Stimulated activated CD8-positive, alpha-beta memory T cell treated with anti-CD3 and anti-CD28 coated beads, Interleukin-4, amount 100 ng/mL, for 4 hours (primary cell): ENCODE measurements at regions not wholly inside any gene's neighbourhood (a gene's known extent, or its start where the extent isn't known, plus 50 kb on each side); places are given as distances from the start of the nearest gene placed in this dataset.

Experiments used
- DNase-seq, 2 donors: peaks; one replicate each; pipeline ENCODE4 v3.0.0-alpha.2; 2020; ENCODE audit warnings: low read depth in 2 of 2, low spot score in 1 of 2

DNA sequence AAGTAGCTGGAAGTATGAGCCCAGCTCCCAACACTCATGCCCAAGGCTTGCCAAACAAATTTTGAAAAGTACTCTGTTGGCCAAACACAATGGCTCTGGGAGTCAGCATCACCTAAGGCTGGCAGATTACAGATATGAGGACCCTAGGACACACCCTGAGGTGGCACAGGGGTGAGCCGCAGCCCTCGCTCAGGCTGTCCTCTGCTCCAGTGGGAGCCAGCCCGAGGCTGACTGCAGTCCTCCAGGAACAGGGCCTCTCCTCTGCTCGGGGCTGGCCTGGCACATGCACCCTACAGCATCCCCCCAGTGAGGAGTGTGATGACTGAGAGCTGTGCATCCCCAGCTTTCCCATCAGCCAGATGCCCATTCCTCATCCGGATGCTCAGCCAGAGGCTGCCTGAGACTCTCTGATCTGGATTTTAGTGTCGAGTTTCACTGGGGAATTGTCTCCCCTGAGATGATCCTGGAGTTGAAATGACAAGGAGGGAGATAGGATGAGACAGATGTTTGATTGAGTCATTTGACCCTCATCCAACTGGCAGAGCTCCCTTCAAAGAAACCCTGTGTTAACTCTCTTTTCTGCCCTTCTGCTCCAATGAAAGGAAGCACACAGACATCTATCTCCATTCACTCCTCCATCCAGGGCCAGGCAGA, 269.3 kb upstream of the NCKAP5 start:
- no peak for DNase-seq

DNA sequence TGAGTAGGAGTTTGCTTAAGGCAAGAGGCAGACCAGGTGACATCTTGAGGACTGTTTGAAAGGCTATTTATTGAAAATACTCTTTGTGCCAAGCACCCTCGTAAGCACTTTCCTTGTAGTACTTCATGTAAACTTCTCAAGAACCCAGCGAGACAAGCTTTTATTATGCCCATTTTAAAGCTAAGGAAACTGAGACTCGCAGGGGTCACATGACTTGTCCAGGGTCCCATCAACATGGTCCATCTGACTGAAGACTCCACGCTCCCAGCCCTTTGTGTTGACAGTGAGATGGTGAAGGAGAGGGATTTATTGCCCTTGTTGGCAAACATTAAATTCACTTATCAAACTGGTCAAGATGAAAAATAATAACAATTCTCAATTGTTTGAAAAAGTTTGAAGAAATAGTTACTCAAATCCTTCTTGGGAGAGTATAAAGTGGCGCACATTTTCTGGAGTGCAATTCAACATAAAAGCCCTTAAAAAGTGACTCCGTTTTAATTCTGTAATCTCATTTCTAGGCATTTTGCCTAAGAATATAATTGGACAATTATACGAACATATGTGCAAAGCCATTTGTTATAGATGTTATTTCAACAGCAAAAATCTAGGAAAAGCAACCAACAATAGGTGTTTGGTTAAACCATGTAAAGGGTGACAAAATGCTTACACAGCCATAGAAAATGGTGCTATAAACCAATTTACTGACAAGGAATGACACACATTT, 270.5 kb upstream of the NCKAP5 start:
- DNase-seq, result no peak

DNA sequence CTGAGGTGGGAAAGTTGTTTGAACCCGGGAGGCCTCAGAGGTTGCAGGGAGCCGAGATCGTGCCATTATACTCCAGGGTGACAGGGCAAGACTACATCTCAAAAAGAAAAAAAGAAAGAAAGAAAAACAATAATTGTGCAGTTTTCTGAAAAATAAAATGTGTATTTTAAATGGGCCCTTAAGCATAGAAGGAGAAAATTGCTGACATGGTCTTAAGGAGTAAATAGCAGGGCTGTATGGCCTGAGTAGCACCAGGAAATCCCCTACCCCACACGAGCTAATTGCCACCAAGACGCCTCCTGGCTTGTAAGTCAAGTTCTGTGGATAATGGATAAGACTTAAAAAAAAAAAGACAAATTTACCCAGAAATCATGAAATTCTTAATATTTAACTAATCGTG, 271.4 kb upstream of the NCKAP5 start:
- no peak for DNase-seq

DNA sequence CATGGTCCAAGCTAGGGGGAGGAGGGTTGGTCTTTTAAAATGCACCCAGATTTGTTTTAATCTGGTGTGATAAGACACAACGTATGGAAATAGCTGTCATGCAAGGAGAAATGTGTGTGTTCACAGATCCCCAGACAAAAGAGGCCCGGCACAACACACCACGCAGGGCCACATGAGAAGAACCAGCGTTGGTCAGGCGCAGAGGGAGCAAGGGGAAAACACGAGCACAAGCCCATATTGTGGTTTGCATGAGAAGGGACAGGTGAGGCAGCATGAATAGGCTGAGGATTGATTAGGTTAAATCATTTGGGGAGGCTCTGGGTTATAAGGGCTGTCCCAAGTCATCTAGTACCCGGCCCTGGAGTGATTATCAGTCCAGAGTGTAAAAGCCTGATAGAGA, 272.5 kb upstream of the NCKAP5 start:
- DNase-seq, result no peak

DNA sequence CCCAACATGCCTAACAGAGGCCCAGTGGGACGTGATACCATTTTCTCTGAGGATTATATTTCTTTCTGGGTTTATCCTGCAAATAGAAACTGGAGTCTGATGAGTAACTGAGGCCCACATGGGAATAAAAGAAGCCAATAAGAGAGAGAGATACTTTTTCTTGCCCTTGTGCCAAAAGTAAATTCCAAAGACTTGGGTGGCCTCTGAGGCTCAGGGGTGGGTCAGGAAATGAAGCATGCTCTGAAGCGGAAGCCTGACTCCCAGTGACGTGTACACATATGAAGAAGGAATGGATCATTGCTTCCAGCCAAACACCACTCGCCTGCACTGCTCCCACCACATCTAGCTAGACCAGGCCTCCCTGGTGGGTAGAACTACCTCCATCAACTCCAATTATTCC, 273.6 kb upstream of the NCKAP5 start:
- DNase-seq, result no peak

DNA sequence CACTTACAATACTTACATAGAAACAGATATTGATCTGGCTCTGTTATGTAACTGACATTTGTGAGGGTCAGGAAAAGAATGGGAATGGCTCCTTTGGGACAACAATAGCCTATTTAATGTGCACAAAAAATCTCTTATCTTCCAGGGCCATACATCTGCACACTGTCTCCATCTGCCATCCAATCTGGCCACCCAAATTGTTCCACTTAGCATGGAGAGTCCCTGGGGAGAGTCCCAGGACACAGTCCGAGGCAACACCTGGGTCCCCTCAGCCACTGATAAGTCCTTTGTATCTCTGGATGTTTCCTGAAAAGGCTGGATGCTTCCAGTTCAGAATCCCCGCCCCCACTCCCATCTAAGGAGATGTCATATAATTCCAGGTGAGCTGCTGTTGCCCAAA, 274.2 kb upstream of the NCKAP5 start:
- no peak for DNase-seq

DNA sequence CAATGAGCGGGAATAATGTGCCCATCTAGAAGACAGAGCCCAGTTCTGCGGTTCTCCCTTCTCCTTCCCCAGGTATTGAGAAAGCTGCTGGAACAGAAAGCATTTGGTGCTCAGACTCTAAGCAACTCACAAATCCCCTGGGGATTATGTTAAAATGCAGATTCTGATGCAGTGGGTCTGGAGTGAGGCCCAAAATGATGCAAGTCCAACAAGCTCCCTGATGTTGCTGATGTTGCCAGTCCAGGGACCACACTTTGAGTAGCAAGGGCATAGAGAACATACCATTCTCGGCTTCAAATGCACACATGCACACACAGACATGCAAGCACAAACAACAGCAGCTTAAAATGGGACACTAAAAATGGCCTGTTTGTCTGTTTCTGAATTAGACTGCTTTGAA, 274.8 kb upstream of the NCKAP5 start:
- no peak for DNase-seq

DNA sequence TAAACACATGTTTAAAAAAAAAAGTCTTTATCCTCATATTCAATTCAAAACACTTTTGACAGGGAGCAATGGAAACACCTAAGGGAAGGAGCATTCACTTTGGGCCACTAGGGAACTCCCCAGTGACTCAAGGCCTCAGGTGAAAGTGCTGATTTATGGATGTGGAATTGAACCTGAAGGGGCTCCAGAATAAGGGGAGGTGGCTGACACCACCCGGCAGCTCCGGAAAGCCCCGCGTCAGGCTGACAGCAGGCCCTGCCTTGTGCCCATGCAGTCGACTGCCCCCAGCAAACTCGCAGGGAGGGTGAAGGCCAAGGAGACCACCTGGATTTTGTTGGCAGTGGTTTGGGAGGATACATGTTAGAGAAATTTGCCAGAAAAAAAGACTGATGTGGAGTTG, 275.3 kb upstream of the NCKAP5 start:
- no peak for DNase-seq

DNA sequence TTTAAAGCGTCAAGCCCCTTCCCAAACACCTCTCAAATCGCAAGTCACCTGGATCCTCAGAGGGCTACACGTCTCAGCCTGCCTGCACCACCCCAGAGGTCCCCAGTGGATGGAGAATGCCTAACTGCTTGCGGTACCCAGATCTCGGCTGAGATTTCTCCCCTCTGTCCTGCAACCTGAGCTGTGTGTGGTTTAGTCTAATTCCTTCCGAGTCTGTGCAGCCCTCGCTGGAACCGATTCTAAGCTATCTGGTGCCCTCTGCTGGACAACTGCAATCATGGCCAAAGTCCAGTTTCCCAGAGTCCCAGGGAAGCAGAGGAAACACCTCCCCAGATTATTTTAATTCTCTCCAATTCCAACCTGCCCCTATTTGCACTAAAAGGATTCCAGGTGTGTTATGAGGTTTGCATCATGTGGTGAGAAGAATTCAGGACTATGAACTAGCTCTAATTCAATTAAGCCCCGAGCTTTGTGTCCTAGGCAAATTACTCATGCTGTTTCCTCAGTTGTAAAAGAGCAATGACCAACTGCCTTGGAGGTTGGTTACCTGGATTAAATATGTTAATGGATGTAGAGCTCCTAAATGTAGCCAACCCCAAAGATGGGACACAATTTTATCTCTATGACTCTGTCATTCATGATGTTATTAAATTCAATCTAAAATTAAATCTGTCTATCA, 276.1 kb upstream of the NCKAP5 start:
- peak; percentile 1 to 18 for DNase-seq

DNA sequence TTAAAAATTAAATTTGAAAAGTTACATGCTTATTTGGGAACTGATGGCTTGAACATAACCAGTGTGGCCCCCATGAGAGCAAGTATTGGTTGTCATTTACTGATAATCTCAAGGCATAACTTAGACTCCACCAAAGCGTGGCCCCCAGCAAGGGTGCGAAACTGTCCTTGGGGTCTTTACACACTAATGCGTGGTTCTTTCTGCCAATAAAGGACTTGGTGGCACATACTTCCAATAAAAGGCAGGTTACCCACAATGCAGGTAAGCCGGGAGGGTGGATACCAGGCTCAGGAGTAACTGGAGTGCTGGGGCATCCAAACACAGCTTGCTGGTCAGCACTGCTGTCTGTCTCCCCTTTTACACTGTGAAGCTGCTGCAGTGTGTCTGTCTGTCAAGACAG, 278.2 kb upstream of the NCKAP5 start:
- no peak for DNase-seq

DNA sequence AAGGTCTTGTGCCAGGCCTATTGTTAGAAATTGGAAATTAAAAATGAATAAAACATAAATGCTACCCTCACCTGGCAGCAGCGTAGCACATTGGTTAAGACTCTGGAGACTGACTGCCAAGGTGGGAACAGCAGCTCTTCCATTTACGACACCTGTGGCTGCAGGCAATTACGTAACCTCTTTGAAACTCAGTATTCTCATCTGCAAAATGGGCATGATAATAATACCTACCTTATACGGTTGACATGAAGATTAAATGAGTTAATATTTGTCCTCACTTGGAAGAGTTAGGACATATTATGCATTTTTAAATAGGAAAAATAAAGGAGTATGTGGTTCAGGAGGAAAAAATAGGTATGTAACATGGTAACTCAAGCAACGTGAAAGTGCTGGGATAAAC, 279.3 kb upstream of the NCKAP5 start:
- DNase-seq, result no peak

DNA sequence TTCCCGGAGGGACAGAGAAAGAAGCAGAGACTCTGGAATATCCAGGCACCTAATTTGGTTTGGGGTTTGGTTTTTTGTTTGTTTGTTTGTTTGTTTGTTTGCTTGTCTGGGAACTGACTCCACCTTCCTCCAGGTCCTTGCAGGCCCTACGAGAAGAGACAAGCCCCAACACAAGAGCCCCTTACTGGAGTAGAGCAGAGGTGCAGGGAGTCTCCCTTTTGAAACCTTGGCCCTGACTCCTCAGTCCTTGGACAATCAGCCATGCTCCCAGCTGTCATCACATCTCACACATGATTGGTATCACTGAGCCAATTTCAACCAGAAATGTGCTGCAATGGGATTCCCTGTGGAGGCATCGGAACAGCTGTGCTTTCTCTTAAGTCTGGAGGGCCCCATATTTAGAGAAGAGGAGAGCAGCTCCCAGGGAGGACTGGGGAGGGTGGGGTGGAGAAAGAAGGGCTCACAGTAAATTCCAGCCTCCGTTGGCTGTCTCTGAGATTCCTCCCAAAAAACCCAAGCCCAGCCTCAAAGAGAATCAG, 279.9 kb upstream of the NCKAP5 start:
- no peak for DNase-seq

DNA sequence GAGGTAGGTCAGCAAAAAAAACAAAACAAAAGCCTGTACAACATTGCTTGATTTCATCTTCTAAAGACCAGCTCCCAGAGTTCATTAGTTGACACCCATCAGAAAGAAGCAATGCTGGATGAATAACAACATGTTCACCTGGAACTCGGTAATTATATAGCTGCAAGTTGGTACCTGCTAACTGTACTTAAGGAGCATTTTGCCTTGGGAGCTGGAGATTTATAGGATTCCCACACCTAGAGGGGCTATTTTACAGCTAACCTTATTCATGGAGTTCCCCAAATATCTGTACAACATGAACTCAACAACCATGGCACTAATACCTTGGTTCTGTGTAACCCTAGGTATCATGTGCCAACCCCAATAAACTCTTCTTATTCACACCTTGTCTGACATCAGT, 281.1 kb upstream of the NCKAP5 start:
- no peak for DNase-seq

DNA sequence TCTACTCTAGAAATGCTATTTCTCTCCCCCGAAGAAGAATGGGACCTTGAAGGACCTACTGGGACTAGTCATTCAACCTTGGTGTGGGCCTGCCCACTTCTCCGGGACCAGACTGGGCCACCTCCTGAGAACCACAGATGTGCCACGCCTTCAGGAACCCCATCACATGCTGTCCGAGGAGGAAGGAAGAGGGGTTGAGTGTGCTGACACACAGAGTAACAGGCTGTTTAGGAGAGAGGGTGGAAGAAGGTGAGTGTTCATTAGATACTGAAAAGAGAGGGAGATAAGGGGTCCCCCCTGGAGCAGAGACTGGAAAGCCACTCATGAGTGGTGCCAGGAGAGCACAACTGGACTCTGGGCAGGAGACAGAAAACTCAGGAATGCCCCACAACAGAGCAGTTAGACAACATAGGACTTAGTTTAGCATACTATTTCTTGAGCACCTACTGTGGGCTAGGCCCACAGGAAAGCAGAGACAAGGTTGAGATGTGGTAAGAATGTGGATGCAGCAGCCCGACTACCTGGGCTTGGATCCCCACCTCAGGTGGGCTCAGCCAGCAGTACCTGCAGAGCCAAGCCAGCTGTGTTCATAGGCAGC, 286.4 kb upstream of the NCKAP5 start:
- no peak for DNase-seq

DNA sequence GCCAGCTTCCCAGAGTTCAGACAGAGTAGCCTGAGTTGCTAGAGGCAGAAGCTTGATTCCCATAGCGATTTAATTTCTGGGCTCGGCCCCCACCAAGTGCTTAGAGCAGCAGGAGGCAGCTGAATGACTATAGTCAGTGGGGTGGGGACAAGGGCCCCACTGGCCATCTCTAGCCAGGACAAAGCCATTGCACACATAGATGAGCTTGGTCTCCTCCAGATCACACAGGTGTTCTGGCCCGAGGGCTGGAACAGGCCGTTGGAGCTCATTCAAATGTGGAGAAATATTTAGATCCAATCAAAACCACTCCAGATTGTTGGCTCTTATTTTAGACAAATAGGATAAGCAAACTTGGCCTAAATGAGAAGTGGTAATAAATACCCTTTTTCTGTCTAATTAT, 287.3 kb upstream of the NCKAP5 start:
- no peak for DNase-seq

DNA sequence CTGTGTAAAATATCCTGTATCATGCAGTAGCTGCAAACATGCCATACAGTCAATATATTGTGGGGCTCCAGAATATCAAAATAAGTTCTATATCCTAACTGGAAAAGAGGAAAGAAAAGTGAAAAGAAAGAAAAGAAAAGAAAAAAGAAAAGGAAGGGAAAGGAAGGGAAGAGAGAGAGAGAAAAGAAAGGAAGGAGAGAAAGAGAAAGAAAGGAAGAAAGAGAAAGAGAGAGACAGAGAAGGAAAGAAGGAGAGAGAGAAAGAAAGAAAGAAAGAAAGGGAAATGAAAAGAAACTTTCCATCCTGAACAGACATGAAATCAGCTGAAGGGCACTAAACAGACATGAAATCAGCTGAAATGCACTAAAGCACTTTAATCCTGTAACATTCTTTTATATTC, 288.4 kb upstream of the NCKAP5 start:
- DNase-seq, result no peak

DNA sequence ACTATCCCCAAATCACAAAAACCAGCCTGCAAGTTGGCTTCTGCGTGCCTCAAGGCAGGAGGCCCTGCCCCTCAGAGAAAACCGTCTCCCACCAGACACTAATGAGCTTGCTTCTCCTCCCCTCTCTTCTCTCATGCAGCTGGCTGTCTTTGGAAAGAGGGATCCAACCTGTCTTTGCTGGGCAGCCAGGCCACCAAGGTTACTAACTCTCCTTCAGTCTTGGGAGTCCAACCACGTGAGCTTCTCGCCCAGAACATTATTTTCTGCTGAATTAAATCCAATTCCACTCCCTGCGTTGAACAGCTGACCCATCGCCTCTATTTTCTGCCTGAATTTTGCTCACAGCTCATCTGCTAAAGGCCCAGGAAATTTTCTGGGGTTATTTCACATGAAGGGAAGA, 291.3 kb upstream of the NCKAP5 start:
- DNase-seq, result no peak

DNA sequence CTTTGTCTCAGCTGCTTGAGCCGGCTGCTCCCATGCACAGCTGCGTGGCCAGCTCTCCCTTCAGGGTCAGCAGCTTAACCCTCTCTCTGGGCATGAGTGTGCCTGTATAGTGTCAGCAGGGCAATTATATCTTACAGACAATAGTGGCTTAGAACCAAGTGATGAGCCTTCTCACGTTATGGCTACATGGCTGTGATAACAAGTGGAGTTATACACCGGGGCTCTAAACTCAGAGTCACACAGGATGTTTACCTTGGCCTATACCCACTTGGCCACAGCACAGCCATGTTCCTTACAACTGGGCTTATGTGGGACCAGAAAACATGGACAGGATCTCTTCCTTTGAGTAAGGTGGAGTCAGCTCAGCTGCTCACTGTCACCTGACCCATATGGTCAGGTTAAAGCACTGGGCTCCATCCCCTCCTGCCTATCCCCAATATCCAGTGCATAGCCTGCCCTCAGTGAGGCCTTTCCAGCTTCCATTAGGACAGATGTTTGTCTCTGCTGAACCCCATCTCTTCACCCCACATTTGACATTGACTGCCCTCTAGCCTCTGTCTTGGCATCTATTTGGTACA, 294.2 kb upstream of the NCKAP5 start:
- DNase-seq, result no peak

DNA sequence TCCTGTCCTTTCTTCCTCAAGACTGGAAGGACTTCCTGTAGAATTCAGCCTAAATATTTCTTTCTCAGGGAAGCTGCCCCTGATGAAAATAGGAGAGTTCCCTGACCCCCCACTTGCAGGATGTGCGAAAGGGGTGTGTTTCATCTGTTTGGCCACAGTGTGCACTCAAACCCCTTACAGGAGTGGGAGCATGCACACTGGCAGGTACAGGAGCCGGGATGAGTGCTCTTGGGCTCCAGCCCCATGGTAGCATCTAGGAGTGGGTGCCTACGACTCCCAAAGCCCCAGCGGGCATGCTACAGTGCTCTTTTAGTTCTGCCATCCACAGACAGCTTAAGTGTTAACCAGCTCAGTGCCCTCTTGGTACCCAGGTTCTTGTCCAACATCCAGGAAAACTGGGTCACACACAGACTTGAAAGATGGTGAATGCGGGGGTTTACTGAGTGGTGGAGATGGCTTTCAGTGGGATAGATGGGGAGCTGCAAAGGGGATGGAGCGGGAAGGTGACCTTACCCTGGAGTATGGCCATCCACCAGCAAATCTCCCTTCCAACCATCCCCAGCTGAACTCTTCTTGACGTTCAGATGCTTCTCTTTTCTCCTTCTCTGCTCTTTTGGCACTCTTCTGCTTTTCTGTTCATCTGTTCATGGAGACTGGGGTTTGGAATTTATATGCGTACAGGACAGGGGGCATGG, 295.0 kb upstream of the NCKAP5 start:
- no peak for DNase-seq

DNA sequence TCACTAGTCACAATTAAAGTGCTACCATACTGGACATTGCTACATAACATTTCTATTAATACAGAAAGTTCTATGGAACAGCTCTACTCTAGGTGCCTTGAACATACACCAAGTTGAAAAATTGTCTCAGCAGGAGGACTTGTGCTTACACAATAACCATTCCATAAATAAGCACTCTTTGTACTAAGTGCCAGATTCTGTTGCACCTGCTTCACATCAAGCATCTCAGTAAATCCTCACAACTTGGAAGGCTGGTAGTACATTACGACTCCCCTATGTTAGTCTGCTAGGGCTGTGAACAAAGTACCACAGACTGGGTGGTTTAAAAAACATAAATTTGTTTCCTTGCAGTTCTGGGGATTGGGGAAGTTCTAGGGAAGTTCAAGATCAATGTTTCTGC, 296.9 kb upstream of the NCKAP5 start:
- DNase-seq, result no peak

DNA sequence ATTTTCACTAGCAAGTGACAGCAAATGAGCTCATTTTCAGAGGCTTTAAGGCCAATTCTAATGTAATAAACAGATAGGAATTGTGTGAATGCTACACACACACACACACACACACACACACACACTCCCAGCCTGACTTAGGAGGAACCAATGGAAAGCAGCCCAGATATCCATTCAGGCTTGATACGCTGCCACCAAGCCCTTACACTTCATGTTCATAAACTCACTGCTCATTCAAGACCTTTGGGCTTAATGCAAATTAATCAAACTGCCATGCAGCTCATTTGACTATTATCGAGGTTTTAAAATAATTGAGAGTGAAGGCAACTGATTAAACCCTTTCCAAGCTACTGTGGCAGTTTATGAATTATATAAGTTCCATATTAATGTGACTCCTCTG, 298.9 kb upstream of the NCKAP5 start:
- no peak for DNase-seq
